CD14-positive monocyte (primary cell): ENCODE measurements at regions not wholly inside any gene's neighbourhood (a gene's known extent, or its start where the extent isn't known, plus 50 kb on each side); places are given as distances from the start of the nearest gene placed in this dataset.
A peak's percentile ranks its signal among the peaks of the same experiment; 100 is the strongest.

ENCODE experiments used
- DNase-seq, 3 donors: peaks; one replicate each; pipeline ENCODE4 v3.0.0-alpha.2; 2011 to 2022
- H2AFZ ChIP-seq: 2 replicates; pipeline ENCODE4 v1.6.0; 2012; ENCODE audit warnings: mild to moderate bottlenecking, low read depth, low read length, inconsistent platforms; ENCODE audit not compliant: insufficient read depth, poor library complexity, severe bottlenecking
- H3K27ac ChIP-seq, 2 donors: 1 replicate in 1 of 2; 2 replicates in 1 of 2; pipeline ENCODE4 v1.5.1; 2012 to 2013; ENCODE audit warnings: low read length in 2 of 2, control low read depth in 1 of 2, inconsistent platforms in 1 of 2, low read depth in 1 of 2, mild to moderate bottlenecking in 1 of 2
- H3K27me3 ChIP-seq, 2 donors: one replicate each; pipeline versions ENCODE4 v1.6.0 to v1.6.1; 2011 to 2013; ENCODE audit warnings: low read length in 2 of 2; ENCODE audit not compliant: control insufficient read depth in 2 of 2, insufficient read depth in 2 of 2
- H3K36me3 ChIP-seq, 2 donors: replicated peaks in 1 of 2; 1 replicate in 1 of 2; 2 replicates in 1 of 2; pipeline versions ENCODE4 v1.5.1 to v1.6.1; 2012 to 2013; ENCODE audit warnings: low read length in 2 of 2, control low read depth in 1 of 2, inconsistent platforms in 1 of 2, mild to moderate bottlenecking in 1 of 2; ENCODE audit not compliant: insufficient read depth in 2 of 2, control insufficient read depth in 1 of 2
- H3K4me1 ChIP-seq, 2 donors: 1 replicate in 1 of 2; 2 replicates in 1 of 2; pipeline versions ENCODE4 v1.5.1 to v1.6.1; 2012 to 2013; ENCODE audit warnings: low read length in 2 of 2, control low read depth in 1 of 2, inconsistent platforms in 1 of 2, mild to moderate bottlenecking in 1 of 2, moderate library complexity in 1 of 2; ENCODE audit not compliant: insufficient read depth in 2 of 2, control insufficient read depth in 1 of 2
- H3K4me2 ChIP-seq: replicated peaks from 2 replicates; pipeline ENCODE3; 2012; ENCODE audit warnings: low read length, moderate library complexity, mild to moderate bottlenecking; ENCODE audit not compliant: poor library complexity, severe bottlenecking; ENCODE audit errors: extremely low read depth
- H3K4me3 ChIP-seq, 3 experiments: fragments of 200-600 bp in 1 of 3; sonication (generic) in 1 of 3; replicated peaks in 1 of 3; 1 replicate in 2 of 3; 2 replicates in 1 of 3; pipeline ENCODE4 v1.5.1; 2011 to 2013; ENCODE audit warnings: low read length in 3 of 3, mild to moderate bottlenecking in 3 of 3, control low read depth in 2 of 3, low read depth in 2 of 3, inconsistent platforms in 1 of 3, moderate library complexity in 1 of 3
- H3K79me2 ChIP-seq: 2 replicates; pipeline ENCODE4 v1.6.0; 2012; ENCODE audit warnings: mild to moderate bottlenecking, control low read depth, inconsistent platforms, low read length, moderate library complexity; ENCODE audit not compliant: insufficient read depth
- H3K9ac ChIP-seq: 2 replicates; pipeline ENCODE4 v1.6.0; 2017; ENCODE audit warnings: low read length, mild to moderate bottlenecking; ENCODE audit not compliant: insufficient read depth, poor library complexity, severe bottlenecking
- H3K9me3 ChIP-seq, 2 donors: replicated peaks in 1 of 2; 1 replicate in 1 of 2; 2 replicates in 1 of 2; pipeline versions ENCODE4 v1.5.1 to v1.6.1; 2012 to 2013; ENCODE audit warnings: low read length in 2 of 2, control low read depth in 1 of 2; ENCODE audit not compliant: control insufficient read depth in 1 of 2, insufficient read depth in 1 of 2
- H4K20me1 ChIP-seq: 2 replicates; pipeline ENCODE4 v1.6.0; 2012; ENCODE audit warnings: mild to moderate bottlenecking, low read length, control low read depth, moderate library complexity; ENCODE audit not compliant: insufficient read depth
- H3K27ac Mint-ChIP-seq, 7 donors: one replicate each; pipeline ENCODE4 v1.8.0; 2020; ENCODE audit warnings: mild to moderate bottlenecking in 7 of 7, mixed read lengths in 7 of 7, moderate library complexity in 6 of 7, inconsistent platforms in 2 of 7
- H3K27me3 Mint-ChIP-seq, 3 donors: one replicate each; pipeline ENCODE4 v1.8.0; 2021 to 2022; ENCODE audit warnings: low read depth in 3 of 3, mild to moderate bottlenecking in 3 of 3, mixed read lengths in 3 of 3, moderate library complexity in 3 of 3, inconsistent platforms in 1 of 3
- H3K36me3 Mint-ChIP-seq, 2 donors: one replicate each; pipeline ENCODE4 v1.8.0; 2020; ENCODE audit warnings: mixed read lengths in 2 of 2, inconsistent platforms in 1 of 2, mild to moderate bottlenecking in 1 of 2
- H3K4me1 Mint-ChIP-seq: one replicate; pipeline ENCODE4 v1.8.0; 2020; ENCODE audit warnings: mild to moderate bottlenecking, mixed read lengths
- H3K4me3 Mint-ChIP-seq, 2 donors: one replicate each; pipeline ENCODE4 v1.8.0; 2020; ENCODE audit warnings: mild to moderate bottlenecking in 2 of 2, mixed read lengths in 2 of 2, moderate library complexity in 1 of 2
- H3K9me3 Mint-ChIP-seq, 7 donors: one replicate each; pipeline ENCODE4 v1.8.0; 2020 to 2022; ENCODE audit warnings: mixed read lengths in 7 of 7, mild to moderate bottlenecking in 6 of 7, moderate library complexity in 6 of 7, inconsistent platforms in 2 of 7
- WGBS: methylation state at CpG from one replicate; pipeline ENCODE4 v1.1.5; 2013; ENCODE audit warnings: missing lambda C conversion rate; ENCODE audit not compliant: insufficient coverage; 5-methylcytosine and 5-hydroxymethylcytosine counted together
- intact Hi-C, 2 donors: fragments of 100-400 bp; cut with micrococcal nuclease; formaldehyde crosslinking; loops; one replicate each; pipeline versions ENCODE4 v1.15.0 to v1.15.1; 2023
- TF ChIP-seq, protein P1 (sequence below): fragments of 200-600 bp; IDR thresholded peaks from one replicate; pipeline ENCODE4 v1.8.0; 2022; ENCODE audit warnings: antibody characterized with exemption, mild to moderate bottlenecking

DNA sequence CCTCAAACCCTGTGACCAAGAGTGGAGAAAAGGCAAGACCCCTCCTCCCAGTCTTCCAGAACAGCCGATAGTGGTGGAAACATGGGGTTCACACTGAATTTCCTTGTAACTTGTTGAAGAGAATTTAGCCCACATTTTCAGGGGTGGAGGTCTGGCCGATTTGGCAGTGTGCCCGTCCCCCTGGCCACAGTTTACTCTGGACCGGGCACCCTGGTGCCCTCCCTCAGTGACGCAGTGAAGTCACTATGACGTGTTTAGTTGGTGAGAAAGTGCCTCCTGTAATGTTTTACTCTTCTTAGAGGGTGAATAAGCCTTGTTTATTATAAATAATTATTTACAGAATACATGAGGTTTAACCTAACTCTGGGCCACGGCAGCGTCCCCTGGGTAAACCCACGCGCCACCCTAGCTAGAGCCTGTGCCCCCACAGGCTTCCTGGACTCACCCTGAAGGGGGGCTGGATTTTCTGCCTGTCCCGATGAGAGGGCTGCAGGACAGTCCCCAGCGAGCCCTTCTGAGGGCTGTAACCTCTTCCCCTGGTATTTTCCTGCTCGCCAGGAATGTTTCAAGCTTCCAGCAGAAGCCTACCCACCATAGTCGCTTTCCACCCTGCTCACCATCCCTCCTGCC is 316.9 kb downstream of the SEC14L1 start:
- no peak overlapping the region for H2AFZ ChIP-seq
- H3K4me3 Mint-ChIP-seq = peak overlapping the region; percentile 24 to 71
- H3K4me3 ChIP-seq = peak overlapping the region in 1 of 3 experiments; percentile 52
- peaks cover 8 to 14% of the 10 kb centered on the region in 2 donors for H3K36me3 ChIP-seq
- peaks cover 96% of the 10 kb centered on the region for H3K4me1 Mint-ChIP-seq
- H4K20me1 ChIP-seq = peaks cover 42% of the 10 kb centered on the region
- H3K4me1 ChIP-seq = peaks cover 98 to 99% of the 10 kb centered on the region in 2 donors
- no peak for DNase-seq
- H3K27ac Mint-ChIP-seq = peak overlapping the region; percentile 78 to 99 (median 88)
- WGBS = 51% methylated on average over 6 of the region's 14 CpGs
- intact Hi-C loops = no loop called here
- TF ChIP-seq, protein P1, sequence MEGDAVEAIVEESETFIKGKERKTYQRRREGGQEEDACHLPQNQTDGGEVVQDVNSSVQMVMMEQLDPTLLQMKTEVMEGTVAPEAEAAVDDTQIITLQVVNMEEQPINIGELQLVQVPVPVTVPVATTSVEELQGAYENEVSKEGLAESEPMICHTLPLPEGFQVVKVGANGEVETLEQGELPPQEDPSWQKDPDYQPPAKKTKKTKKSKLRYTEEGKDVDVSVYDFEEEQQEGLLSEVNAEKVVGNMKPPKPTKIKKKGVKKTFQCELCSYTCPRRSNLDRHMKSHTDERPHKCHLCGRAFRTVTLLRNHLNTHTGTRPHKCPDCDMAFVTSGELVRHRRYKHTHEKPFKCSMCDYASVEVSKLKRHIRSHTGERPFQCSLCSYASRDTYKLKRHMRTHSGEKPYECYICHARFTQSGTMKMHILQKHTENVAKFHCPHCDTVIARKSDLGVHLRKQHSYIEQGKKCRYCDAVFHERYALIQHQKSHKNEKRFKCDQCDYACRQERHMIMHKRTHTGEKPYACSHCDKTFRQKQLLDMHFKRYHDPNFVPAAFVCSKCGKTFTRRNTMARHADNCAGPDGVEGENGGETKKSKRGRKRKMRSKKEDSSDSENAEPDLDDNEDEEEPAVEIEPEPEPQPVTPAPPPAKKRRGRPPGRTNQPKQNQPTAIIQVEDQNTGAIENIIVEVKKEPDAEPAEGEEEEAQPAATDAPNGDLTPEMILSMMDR = no peak
- peak overlapping the region; percentile 57 for H3K4me2 ChIP-seq
- H3K27me3 ChIP-seq = no peaks in the 10 kb centered on the region
- peak overlapping the region; percentile 16 for H3K9ac ChIP-seq
- H3K9me3 ChIP-seq = no peaks in the 10 kb centered on the region
- H3K36me3 Mint-ChIP-seq = peaks cover 22 to 56% of the 10 kb centered on the region in 2 donors
- peaks cover 0 to 2% (median 0%) of the 10 kb centered on the region in 3 donors for H3K27me3 Mint-ChIP-seq
- peak overlapping the region; percentile 23 to 93 for H3K27ac ChIP-seq
- H3K9me3 Mint-ChIP-seq = no peaks in the 10 kb centered on the region
- peaks cover 100% of the 10 kb centered on the region for H3K79me2 ChIP-seq

DNA sequence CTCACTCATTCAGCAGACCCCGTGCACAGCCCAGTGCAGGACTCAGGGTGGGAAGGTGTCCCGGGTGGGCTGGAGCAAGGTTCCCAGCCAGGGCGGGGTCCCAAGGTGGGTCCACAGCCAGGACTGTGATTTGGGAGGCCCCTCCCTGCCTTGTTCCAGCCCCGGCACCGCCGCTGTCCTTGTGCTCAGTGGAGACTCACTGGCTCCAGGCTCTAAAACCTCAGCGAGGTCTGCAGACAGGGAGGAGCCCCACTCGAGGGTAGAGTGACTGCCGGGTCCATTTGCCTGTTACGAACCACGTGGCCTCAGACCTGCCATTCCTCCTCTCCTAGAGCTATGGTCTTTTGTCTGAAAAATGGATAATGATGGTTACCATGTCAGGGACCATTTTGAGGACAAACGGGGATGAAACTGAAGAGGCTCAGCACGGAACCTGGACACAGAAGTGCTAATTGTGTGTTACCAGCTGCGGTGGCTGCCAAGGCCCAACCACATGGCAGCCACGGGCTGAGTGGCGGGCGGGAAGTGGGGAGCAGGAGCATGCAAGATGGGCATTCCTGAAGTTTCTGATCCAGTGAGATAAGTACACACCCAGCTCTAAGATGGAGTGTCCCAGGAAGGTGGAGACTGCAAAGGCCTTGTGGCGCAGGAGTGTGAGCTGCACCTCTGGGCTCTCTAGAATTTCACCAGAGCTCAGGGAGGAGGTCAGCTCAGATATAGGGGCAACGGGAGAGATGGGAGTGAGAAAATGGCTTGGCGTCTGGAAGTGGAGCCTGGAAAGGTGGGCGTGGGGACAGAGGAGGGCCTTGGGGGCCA is 317.6 kb downstream of the SEC14L1 start:
- DNase-seq = no peak
- Histone ChIP-seq H3K27me3 (no peaks in the 10 kb centered on the region), H3K36me3 (peaks cover 10 to 14% of the 10 kb centered on the region in 2 donors), H3K4me3 (peak overlapping the region in 1 of 3 experiments; percentile 20), H3K79me2 (peaks cover 100% of the 10 kb centered on the region), H3K4me2 (peak overlapping the region; percentile 92), H3K9me3 (no peaks in the 10 kb centered on the region), H3K27ac (peak overlapping the region; percentile 93 to 97), H2AFZ (no peak overlapping the region), H3K4me1 (peaks cover 98 to 99% of the 10 kb centered on the region in 2 donors), H4K20me1 (peaks cover 42% of the 10 kb centered on the region), H3K9ac (no peak overlapping the region)
- Mint-ChIP-seq H3K9me3 (no peaks in the 10 kb centered on the region), H3K27me3 (peaks cover 0 to 2% (median 0%) of the 10 kb centered on the region in 3 donors), H3K4me3 (peak overlapping the region; percentile 7 to 29), H3K36me3 (peaks cover 27 to 55% of the 10 kb centered on the region in 2 donors), H3K27ac (peak overlapping the region; percentile 30 to 99 (median 73)), H3K4me1 (peaks cover 96% of the 10 kb centered on the region)
- TF ChIP-seq, protein P1 = no peak
- WGBS = 76% methylated on average over 16 of the region's 21 CpGs
- intact Hi-C loops = no loop called here
